Nephron (organoid): ENCODE measurements at regions not wholly inside any gene's neighbourhood (a gene's known extent, or its start where the extent isn't known, plus 50 kb on each side); places are given as distances from the start of the nearest gene placed in this dataset.
"Not testable (repeated sequence)": the region's sequence is repeated elsewhere in the genome, so short reads cannot be mapped to it uniquely, and the experiment has no call there.

Source experiments
- H3K27ac Mint-ChIP-seq, 3 experiments: 2 replicates each; pipeline ENCODE4 v1.8.0; 2020; ENCODE audit warnings: mixed read lengths in 3 of 3, mild to moderate bottlenecking in 2 of 3, moderate library complexity in 1 of 3
- H3K27me3 Mint-ChIP-seq: 2 replicates; pipeline ENCODE4 v1.8.0; 2021; ENCODE audit warnings: low read depth, mild to moderate bottlenecking, moderate library complexity, mixed read lengths
- H3K36me3 Mint-ChIP-seq: 2 replicates; pipeline ENCODE4 v1.8.0; 2020; ENCODE audit warnings: low read depth, mixed read lengths
- H3K4me1 Mint-ChIP-seq: 2 replicates; pipeline ENCODE4 v1.8.0; 2020; ENCODE audit warnings: mixed read lengths
- H3K4me3 Mint-ChIP-seq, 3 experiments: 2 replicates each; pipeline ENCODE4 v1.8.0; 2020; ENCODE audit warnings: mild to moderate bottlenecking in 3 of 3, mixed read lengths in 3 of 3, moderate library complexity in 2 of 3
- H3K9me3 Mint-ChIP-seq: 2 replicates; pipeline ENCODE4 v1.8.0; 2020; ENCODE audit warnings: mixed read lengths
- CTCF ChIP-seq, 3 experiments: fragments of 200-600 bp; sonication (generic); IDR thresholded peaks; one replicate each; pipeline ENCODE4 v1.5.0; 2021; ENCODE audit warnings: antibody characterized with exemption in 3 of 3; ENCODE audit not compliant: unreplicated experiment in 3 of 3

- Mint-ChIP-seq H3K36me3 (no peaks in the 10 kb centered on the region), H3K4me1 (no peaks in the 10 kb centered on the region), H3K4me3 (no peak overlapping the region), H3K27me3 (no peaks in the 10 kb centered on the region), H3K9me3 (peaks cover 2% of the 10 kb centered on the region), H3K27ac (peak overlapping the region in 1 of 3 experiments; percentile 63)
- TF ChIP-seq CTCF (IDR thresholded peaks at IDR 0.05; ENCODE audit: unreplicated experiment in 3 of 3) = no peak
Measured at GRCh38 chr3:153357436-153357835, 195.4 kb downstream of the RAP2B start.

DNA sequence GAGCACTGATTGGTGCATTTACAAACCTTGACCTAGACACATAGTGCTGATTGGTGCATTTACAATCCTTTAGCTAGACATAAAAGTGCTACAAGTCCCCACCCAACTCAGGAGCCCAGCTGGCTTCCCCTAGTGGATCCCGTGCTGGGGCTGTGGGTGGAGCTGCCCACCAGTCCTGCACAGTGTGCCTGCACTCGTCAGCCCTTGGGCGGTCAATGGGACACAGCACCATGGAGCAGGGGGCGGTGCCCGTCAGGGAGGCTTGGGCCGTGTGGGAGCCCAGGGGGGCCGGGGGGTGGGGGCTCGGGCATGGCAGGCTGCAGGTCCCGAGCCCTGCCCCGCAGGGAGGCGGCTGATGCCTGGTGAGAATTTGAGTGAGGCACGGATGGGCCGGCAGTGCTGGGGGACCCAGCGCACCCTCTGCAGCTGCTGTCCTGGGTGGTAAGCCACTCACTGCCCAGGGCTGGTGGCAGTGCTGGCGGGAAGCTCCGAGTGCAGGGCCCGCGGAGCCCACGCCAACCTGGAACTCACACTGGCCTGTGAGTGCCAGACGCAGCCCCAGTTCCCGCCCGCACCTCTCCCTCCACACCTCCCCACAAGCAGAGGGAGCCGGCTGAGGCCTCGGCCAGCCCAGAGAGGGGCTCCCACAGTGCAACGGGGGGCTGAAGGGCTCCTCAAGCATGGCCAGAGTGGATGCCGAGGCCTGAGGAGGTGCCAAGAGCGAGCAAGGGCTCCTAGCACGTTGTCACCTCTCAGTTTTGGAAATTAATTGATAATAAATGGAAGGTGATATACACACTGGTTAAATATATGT lies 207.7 kb downstream of the RAP2B start:
- Mint-ChIP-seq H3K27ac (no peak overlapping the region), H3K36me3 (no peaks in the 10 kb centered on the region), H3K4me1 (no peaks in the 10 kb centered on the region), H3K4me3 (no peak overlapping the region), H3K27me3 (no peaks in the 10 kb centered on the region), H3K9me3 (peaks cover 15% of the 10 kb centered on the region)
- TF ChIP-seq CTCF (IDR thresholded peaks at IDR 0.05; ENCODE audit: unreplicated experiment in 3 of 3) = no peak

DNA sequence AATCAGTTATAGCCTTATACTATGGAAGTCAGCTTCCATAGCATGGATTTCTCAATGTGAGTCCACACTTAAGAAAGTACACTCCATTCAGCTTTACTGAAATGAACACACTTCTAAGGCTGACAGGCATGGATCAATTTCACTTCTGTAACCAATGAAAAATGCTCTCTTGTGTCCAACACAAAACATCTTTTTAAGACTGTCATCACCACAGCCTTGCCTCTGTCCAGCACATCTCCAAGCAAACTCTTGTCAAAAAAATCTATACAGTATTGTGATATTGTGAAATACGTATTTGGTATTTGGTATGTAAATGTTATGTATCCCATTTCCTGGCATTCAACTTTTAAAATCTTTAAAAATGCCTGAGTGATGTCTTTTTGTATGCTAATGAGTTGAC lies 208.7 kb downstream of the RAP2B start:
- Mint-ChIP-seq H3K27me3 (no peaks in the 10 kb centered on the region), H3K36me3 (no peaks in the 10 kb centered on the region), H3K4me1 (no peaks in the 10 kb centered on the region), H3K9me3 (peaks cover 11% of the 10 kb centered on the region), H3K4me3 (no peak overlapping the region), H3K27ac (no peak overlapping the region)
- no peak for TF ChIP-seq CTCF (IDR thresholded peaks at IDR 0.05; ENCODE audit: unreplicated experiment in 3 of 3)

DNA sequence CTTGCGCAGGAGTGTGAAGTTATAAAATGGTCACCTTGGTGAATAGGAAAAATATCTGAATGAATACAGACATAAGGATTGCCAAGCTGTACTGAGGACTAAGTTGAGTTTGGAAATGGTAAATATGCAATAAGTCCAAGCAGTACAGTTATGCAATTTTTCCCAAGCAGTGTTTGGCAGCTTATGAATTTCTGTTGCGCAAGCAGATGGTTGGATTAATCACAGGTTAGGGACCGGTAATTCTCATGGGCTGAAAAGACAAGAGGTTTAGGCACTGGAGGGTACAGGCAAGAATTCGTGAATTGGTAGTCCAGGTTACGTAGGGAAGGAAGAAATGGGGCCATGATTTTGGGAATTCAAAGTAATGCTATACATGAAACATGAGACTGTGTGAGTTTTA lies 210.3 kb downstream of the RAP2B start:
- Mint-ChIP-seq H3K36me3 (no peaks in the 10 kb centered on the region), H3K4me3 (no peak overlapping the region), H3K9me3 (peaks cover 7% of the 10 kb centered on the region)

GRCh38 chr3:153373606-153374005 lies 211.6 kb downstream of the RAP2B start:
- no peaks in the 10 kb centered on the region for H3K27me3 Mint-ChIP-seq
- TF ChIP-seq CTCF (IDR thresholded peaks at IDR 0.05; ENCODE audit: unreplicated experiment in 3 of 3) = no peak
- H3K4me3 Mint-ChIP-seq = no peak overlapping the region
- no peaks in the 10 kb centered on the region for H3K36me3 Mint-ChIP-seq
- peaks cover 7% of the 10 kb centered on the region for H3K9me3 Mint-ChIP-seq
- H3K27ac Mint-ChIP-seq = no peak overlapping the region
- no peaks in the 10 kb centered on the region for H3K4me1 Mint-ChIP-seq

More for the DNA sequence above, 210.3 kb downstream of the RAP2B start:
- no peak overlapping the region for H3K27ac Mint-ChIP-seq
- H3K27me3 Mint-ChIP-seq = no peaks in the 10 kb centered on the region
- H3K4me1 Mint-ChIP-seq = no peaks in the 10 kb centered on the region
- TF ChIP-seq CTCF (IDR thresholded peaks at IDR 0.05; ENCODE audit: unreplicated experiment in 3 of 3) = no peak

- not testable (repeated sequence) for H3K27ac Mint-ChIP-seq, H3K9me3 Mint-ChIP-seq, H3K36me3 Mint-ChIP-seq, H3K4me3 Mint-ChIP-seq, H3K4me1 Mint-ChIP-seq, H3K27me3 Mint-ChIP-seq
Measured at GRCh38 chr3:153378366-153378765, 216.3 kb downstream of the RAP2B start.
